HG02763 (cell line): ENCODE measurements at regions not wholly inside any gene's neighbourhood (a gene's known extent, or its start where the extent isn't known, plus 50 kb on each side); places are given as distances from the start of the nearest gene placed in this dataset.
"Not testable (repeated sequence)": the region's sequence is repeated elsewhere in the genome, so short reads cannot be mapped to it uniquely, and the experiment has no call there.

Experiments
- ATAC-seq: cut with Tn5 transposase; IDR thresholded peaks from one replicate; pipeline ENCODE4 v1.9.1; 2021; ENCODE audit warnings: mild to moderate bottlenecking, moderate library complexity; ENCODE audit not compliant: unreplicated experiment

- no peak for ATAC-seq
Observed at GRCh38 chr1:4207183-4207582, 307.1 kb upstream of the C1orf174 start.

- ATAC-seq, result no peak
Observed at GRCh38 chr1:4207842-4208692, 308.0 kb upstream of the C1orf174 start.

DNA sequence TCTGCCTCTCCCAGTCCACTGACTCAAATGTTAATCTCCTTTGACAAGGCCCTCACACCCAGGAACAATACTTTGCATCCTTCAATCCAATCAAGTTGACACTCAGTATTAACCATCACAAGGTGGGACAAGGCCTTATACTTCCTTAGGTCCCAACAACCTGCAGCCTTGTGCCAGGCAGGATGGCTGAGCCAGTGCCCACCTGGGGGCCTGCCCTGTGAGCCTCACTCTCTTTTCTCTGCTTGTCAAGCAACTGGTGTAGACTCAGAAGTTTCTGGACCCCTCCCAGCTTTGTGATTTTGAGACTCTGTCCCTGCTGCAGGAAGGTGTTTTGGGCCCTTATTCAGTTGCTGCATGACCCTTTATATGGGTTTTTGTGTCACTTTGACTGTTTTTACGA lies 310.0 kb upstream of the C1orf174 start:
- ATAC-seq, result no peak

- no peak for ATAC-seq
Observed at GRCh38 chr1:4212796-4213195, 312.7 kb upstream of the C1orf174 start.

GRCh38 chr1:4213366-4213973 lies 313.4 kb upstream of the C1orf174 start:
- no peak for ATAC-seq

- no peak for ATAC-seq
Observed at GRCh38 chr1:4214826-4215225, 314.8 kb upstream of the C1orf174 start.

GRCh38 chr1:4215391-4215790 lies 315.3 kb upstream of the C1orf174 start:
- no peak for ATAC-seq

GRCh38 chr1:4216231-4216630 lies 316.2 kb upstream of the C1orf174 start:
- ATAC-seq, result no peak

DNA sequence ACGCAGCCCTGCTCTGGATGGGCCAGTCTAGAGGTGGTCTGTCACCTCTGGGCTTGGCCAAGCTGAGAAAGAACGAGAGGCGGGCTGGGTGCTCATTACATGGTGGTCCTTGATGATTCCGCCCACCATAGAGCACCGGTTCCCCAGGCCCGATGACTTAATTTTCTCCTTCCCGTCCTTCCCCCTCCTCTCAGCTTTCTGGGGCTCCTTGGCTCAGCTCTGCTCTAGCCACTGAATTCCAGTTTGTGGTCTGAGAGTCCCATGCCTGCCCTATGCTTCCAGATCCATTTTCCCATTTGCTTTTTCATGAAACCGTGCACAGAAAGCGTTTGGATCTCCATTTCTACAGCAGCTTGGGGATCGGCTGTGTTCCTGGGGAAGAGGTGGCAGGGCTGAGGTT lies 318.5 kb upstream of the C1orf174 start:
- no peak for ATAC-seq

DNA sequence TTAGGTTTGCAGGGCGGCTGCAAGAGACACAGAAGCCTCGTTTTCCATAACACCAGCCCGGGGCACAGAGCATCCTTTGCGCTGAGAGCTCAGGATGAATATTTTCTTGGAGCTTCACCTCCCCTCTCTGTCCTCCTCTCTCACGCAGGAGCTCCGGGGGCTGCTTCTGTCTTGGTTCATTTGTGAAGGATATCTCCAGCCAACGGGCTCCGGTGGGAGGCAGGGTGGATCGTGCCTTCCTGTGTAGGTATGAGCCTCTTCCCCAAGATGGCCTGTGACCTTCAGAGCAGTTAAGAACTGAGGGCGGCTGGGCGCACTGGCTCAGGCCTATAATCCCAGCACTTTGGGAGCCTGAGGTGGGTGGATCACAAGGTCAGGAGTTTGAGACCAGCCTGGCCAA lies 319.0 kb upstream of the C1orf174 start:
- ATAC-seq, result no peak

- ATAC-seq, result no peak
Observed at GRCh38 chr1:4219826-4220225, 319.8 kb upstream of the C1orf174 start.

DNA sequence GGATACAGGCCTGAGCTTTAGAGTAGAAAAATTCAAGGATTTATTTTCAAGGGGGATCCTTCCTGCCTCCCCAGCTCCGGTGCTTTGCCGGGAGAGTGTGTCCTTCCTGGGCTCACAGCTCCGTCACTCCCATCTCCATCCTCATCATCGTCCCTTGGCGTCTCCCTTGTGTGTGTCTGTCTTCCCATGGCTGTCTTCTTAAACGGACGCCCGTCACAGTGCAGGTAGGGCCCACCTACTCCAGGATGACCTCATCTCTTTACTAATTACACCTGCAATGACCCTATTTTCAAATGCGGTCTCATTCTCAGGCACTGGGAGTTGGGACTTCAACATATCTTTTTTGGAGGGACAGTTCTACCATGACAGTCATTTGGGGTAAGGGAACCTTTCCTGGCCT lies 320.3 kb upstream of the C1orf174 start:
- no peak for ATAC-seq

DNA sequence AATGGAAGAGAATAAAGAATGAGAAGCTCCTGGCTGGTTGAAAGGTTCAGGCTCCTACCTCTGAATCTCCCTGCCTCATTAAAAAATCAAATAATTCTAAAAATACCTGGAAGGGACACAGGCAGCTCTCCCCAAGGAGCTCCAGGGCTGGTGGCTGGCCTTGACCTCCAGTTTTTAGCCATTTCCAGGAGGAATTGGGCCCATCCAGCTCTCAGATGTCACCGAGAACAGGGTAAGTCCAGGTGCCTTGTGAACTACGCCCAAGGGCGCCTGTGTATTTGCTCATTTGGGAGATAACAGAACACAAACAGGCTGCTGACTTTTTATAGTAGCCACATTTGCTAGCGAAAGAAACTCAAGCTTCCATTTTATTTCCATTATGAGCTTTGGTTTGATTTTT lies 321.0 kb upstream of the C1orf174 start:
- no peak for ATAC-seq

DNA sequence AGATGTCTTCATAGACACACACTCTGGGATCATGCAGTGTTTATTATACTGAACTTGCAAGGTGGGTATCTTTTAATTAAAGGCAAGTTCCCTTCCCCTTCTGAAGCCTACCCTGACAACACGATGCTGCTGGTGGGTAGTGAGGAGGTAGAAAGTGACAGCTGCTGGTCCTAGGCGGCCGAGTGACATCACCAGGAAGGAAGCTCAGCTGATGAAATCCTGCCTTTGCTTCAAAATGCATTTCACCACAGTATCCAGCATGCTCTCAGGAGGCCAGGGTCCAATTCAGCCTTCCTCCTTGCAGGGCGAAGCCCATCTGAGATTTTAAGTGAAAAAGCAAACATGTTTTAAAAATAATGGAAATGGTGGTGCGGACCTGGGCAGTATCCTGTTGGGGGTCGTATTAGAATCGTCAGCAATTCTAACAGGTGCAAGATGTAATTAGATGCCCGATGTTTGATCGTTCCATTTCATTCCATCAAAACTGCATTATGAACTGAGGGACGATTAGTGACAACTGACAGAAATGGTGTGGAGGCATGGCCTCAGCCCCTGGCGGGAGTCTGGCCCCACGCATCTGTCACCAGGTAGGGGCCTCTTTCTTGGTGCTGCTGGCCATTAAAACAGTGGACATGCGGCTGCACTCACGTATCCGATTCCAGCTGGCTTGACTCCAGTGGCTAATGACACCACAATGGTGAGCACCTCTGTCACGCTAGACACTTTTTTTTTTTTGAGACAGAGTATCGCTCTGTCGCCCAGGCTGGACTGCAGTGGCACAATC lies 324.8 kb upstream of the C1orf174 start:
- no peak for ATAC-seq

- no peak for ATAC-seq
Observed at GRCh38 chr1:4227986-4228385, 327.9 kb upstream of the C1orf174 start.

DNA sequence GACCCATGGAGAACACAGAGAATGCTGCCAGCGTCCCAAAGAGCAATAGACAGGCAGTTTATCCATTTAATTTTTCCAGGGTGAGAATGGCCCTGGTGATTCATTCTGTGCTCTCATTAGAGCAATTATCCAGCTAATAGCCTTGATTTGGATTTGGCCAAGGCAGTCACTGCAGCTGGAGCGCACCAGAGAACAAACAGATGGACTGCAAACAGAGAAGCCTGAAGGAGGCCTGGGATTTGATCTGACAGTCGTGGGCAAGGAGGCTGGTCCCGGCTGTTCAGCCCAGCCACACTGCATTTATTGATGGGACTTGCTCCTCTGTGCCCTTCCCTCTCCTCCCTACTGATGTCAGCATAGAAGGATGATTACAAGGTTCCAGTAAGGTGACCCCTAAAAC lies 353.9 kb upstream of the C1orf174 start:
- no peak for ATAC-seq

DNA sequence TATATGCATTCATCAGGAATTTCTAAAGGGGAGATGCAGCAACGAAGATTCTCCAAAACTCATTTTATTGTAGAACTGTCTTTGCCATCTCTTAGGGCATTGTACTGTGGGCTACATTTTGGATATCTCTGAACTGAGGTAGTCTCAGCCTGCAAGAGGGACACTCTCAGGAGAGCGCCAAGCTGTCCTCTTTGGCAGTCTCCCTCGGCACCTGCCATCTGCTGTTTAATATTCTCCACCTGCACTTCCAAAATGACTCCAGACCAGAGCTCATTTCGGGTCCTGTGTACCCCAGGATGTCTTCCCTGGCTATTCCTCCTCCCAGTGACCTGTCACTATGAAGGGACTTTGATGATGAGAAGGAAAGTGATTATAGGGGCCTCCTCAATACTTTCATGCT lies 356.3 kb upstream of the C1orf174 start:
- no peak for ATAC-seq

- not testable (repeated sequence) for ATAC-seq
Observed at GRCh38 chr1:4258146-4258777, 358.2 kb upstream of the C1orf174 start.

DNA sequence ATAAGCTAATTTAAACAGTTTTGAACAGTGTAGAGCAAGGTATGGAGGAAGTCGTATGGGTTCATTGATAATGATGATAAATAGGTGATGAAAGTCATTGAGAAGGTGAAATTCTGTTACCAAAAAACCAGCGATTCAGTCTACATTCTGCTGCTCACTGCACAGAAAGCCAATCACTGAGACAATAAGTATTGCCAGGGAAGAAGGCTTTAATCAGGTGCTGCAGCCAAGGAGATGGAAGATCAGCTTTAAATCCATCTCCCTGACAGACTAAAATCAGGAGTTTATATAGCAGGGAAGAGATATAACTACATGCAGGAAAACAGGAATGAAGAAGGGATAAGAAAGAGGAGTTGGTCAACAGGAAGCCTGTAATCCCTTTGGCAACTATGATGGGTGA lies 361.3 kb upstream of the C1orf174 start:
- ATAC-seq, result no peak

- ATAC-seq, result no peak
Observed at GRCh38 chr1:4262665-4263064, 362.6 kb upstream of the C1orf174 start.

DNA sequence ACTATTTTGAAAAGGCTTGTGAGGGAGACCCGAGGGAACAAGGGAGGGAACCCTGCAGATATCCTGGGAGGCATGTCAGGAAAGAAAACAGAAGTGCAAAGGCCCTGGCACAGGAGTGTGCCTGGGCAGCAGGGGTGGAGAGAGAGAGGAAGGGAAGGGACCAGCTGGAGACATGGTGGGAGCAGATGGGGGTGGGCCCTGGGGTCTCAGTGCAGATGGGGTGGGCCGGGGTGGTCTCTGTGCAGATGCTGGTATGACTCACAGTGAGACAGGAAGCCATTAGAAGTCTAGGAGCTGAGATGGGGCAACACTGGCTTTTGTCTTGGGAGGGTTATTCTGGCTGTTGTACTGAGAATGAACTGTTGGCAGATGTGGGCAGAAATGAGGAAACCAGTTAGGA lies 363.6 kb upstream of the C1orf174 start:
- ATAC-seq, result no peak
